ENCODE measurements at regions not wholly inside any gene's neighbourhood (a gene's known extent, or its start where the extent isn't known, plus 50 kb on each side); places are given as distances from the start of the nearest gene placed in this dataset.

- TF ChIP-seq CTCF (IDR thresholded peaks at IDR 0.05; ENCODE audit: borderline replicate concordance, extremely low read depth, low read length, poor library complexity, severe bottlenecking) (no peak), EZH2 (IDR thresholded peaks at IDR 0.05; ENCODE audit: borderline replicate concordance, low read depth, low read length, severe bottlenecking) (no peak)
Measured at GRCh38 chr18:29449424-29449823, 1272.5 kb upstream of the CDH2 start.
